NCI-H2196 treated with DMSO at 0.1 percent for 48 hours (cell line): ENCODE measurements at regions not wholly inside any gene's neighbourhood (a gene's known extent, or its start where the extent isn't known, plus 50 kb on each side); places are given as distances from the start of the nearest gene placed in this dataset.

Experiments
- DNase-seq: peaks from one replicate; lab custom pipeline; 2025; ENCODE audit not compliant: unreplicated experiment; lab: John Stamatoyannopoulos, UW

- no peak for DNase-seq
These were observed 270.6 kb downstream of the PBX3 start for GRCh38 chr9:126017758-126018157.

- DNase-seq = no peak
These were observed 273.7 kb downstream of the PBX3 start for GRCh38 chr9:126020836-126021235.

GRCh38 chr9:126023962-126024361 lies 276.8 kb downstream of the PBX3 start:
- DNase-seq = no peak

- DNase-seq = no peak
These were observed 277.5 kb downstream of the PBX3 start for GRCh38 chr9:126024581-126025230.

- DNase-seq = no peak
These were observed 278.8 kb downstream of the PBX3 start for GRCh38 chr9:126025991-126026390.

- no peak for DNase-seq
These were observed 280.4 kb downstream of the PBX3 start for GRCh38 chr9:126027566-126027965.

- no peak for DNase-seq
These were observed 281.6 kb downstream of the PBX3 start for GRCh38 chr9:126028746-126029145.

GRCh38 chr9:126030716-126031115 lies 283.5 kb downstream of the PBX3 start:
- no peak for DNase-seq

- no peak for DNase-seq
These were observed 283.9 kb downstream of the PBX3 start for GRCh38 chr9:126031116-126031515.

GRCh38 chr9:126032135-126032534 lies 285.0 kb downstream of the PBX3 start:
- DNase-seq = no peak

- DNase-seq = no peak
These were observed 286.1 kb downstream of the PBX3 start for GRCh38 chr9:126033318-126033717.

- no peak for DNase-seq
These were observed 286.8 kb downstream of the PBX3 start for GRCh38 chr9:126033956-126034355.

GRCh38 chr9:126036881-126037291 lies 289.7 kb downstream of the PBX3 start:
- DNase-seq = no peak

- DNase-seq = no peak
These were observed 287.8 kb upstream of the MVB12B start for GRCh38 chr9:126038790-126039189.

GRCh38 chr9:126043681-126044080 lies 282.9 kb upstream of the MVB12B start:
- DNase-seq = no peak

GRCh38 chr9:126049088-126049487 lies 277.5 kb upstream of the MVB12B start:
- DNase-seq = no peak

- no peak for DNase-seq
These were observed 276.6 kb upstream of the MVB12B start for GRCh38 chr9:126049896-126050604.

GRCh38 chr9:126050605-126050990 lies 276.0 kb upstream of the MVB12B start:
- DNase-seq = no peak

GRCh38 chr9:126051446-126052130 lies 275.0 kb upstream of the MVB12B start:
- DNase-seq = no peak

- no peak for DNase-seq
These were observed 273.8 kb upstream of the MVB12B start for GRCh38 chr9:126052791-126053190.

GRCh38 chr9:126053913-126054312 lies 272.7 kb upstream of the MVB12B start:
- no peak for DNase-seq

GRCh38 chr9:126055381-126055985 lies 271.1 kb upstream of the MVB12B start:
- no peak for DNase-seq
